Testis (tissue), 2 donors: ENCODE measurements at regions not wholly inside any gene's neighbourhood (a gene's known extent, or its start where the extent isn't known, plus 50 kb on each side); places are given as distances from the start of the nearest gene placed in this dataset.

Source experiments
- POLR2A ChIP-seq: fragments of 450-650 bp; IDR thresholded peaks from one replicate; pipeline ENCODE4 v1.6.1; 2017; ENCODE audit warnings: antibody characterized with exemption, mild to moderate bottlenecking, moderate library complexity
- TF ChIP-seq, protein P1 (sequence below), 3 experiments: fragments of 450-650 bp in 2 of 3; fragments of 200-600 bp in 1 of 3; sonication (generic) in 1 of 3; IDR thresholded peaks; one replicate each; pipeline ENCODE4 v1.5.1; 2016 to 2019; ENCODE audit warnings: antibody characterized with exemption in 3 of 3, mild to moderate bottlenecking in 2 of 3, moderate library complexity in 1 of 3

DNA sequence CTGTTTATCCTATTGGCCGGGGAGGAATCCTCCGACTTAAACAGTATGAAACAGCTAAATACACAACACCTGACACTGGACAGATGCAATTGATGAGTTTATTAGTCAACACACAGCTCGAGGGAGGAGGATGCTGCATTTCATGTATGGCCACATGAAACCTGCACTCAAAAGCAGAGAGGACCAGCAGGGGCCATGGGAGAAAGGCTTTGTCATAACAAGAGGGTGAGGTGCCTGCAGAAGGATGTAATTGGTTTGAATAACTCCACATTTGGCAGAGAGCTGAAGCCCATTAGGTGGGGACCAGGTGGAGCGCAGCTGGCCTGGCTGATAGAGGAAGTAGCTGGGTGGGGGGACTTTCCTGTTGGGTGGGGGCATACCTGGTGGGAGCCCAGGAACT, 599.1 kb downstream of the PTPRU start:
- TF ChIP-seq, protein P1, sequence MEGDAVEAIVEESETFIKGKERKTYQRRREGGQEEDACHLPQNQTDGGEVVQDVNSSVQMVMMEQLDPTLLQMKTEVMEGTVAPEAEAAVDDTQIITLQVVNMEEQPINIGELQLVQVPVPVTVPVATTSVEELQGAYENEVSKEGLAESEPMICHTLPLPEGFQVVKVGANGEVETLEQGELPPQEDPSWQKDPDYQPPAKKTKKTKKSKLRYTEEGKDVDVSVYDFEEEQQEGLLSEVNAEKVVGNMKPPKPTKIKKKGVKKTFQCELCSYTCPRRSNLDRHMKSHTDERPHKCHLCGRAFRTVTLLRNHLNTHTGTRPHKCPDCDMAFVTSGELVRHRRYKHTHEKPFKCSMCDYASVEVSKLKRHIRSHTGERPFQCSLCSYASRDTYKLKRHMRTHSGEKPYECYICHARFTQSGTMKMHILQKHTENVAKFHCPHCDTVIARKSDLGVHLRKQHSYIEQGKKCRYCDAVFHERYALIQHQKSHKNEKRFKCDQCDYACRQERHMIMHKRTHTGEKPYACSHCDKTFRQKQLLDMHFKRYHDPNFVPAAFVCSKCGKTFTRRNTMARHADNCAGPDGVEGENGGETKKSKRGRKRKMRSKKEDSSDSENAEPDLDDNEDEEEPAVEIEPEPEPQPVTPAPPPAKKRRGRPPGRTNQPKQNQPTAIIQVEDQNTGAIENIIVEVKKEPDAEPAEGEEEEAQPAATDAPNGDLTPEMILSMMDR (IDR thresholded peaks at IDR 0.05), result no peak
- TF ChIP-seq POLR2A, result no peak
